Karpas-422 (cell line): ENCODE measurements at regions not wholly inside any gene's neighbourhood (a gene's known extent, or its start where the extent isn't known, plus 50 kb on each side); places are given as distances from the start of the nearest gene placed in this dataset.

Source experiments
- DNase-seq: peaks from one replicate; pipeline ENCODE4 v3.0.0-alpha.2; 2015
- H2AFZ ChIP-seq: fragments of 200-600 bp; sonication (generic); 2 replicates; pipeline ENCODE4 v1.6.1; 2014; ENCODE audit warnings: antibody characterized with exemption, low read length, mixed read lengths
- H3K27ac ChIP-seq: fragments of 200-600 bp; sonication (generic); 2 replicates; pipeline ENCODE4 v1.5.1; 2014; ENCODE audit warnings: mild to moderate bottlenecking, low read length, moderate library complexity
- H3K27me3 ChIP-seq: fragments of 200-600 bp; sonication (generic); 2 replicates; pipeline ENCODE4 v1.6.1; 2014; ENCODE audit warnings: low read length, mixed read lengths
- H3K36me3 ChIP-seq: fragments of 200-600 bp; sonication (generic); 2 replicates; pipeline ENCODE4 v1.6.1; 2014; ENCODE audit warnings: low read length, mixed read lengths; ENCODE audit not compliant: insufficient read depth
- H3K4me1 ChIP-seq: fragments of 200-600 bp; sonication (generic); 2 replicates; pipeline ENCODE4 v1.6.1; 2014; ENCODE audit warnings: mild to moderate bottlenecking, low read length, mixed read lengths
- H3K4me2 ChIP-seq: fragments of 200-600 bp; sonication (generic); 2 replicates; pipeline ENCODE4 v1.6.1; 2014; ENCODE audit warnings: low read length, low read depth, mild to moderate bottlenecking; ENCODE audit not compliant: poor library complexity, severe bottlenecking
- H3K4me3 ChIP-seq: fragments of 200-600 bp; sonication (generic); 2 replicates; pipeline ENCODE4 v1.5.1; 2014; ENCODE audit warnings: mild to moderate bottlenecking, antibody characterized with exemption, low read length, mixed read lengths
- H3K79me2 ChIP-seq: fragments of 200-600 bp; sonication (generic); 2 replicates; pipeline ENCODE4 v1.6.1; 2014; ENCODE audit warnings: mild to moderate bottlenecking, low read length, mixed read lengths
- H3K9ac ChIP-seq: fragments of 200-600 bp; sonication (generic); 2 replicates; pipeline ENCODE4 v1.6.0; 2014; ENCODE audit warnings: low read length
- H3K9me2 ChIP-seq: fragments of 200-600 bp; sonication (generic), shearing (Covaris generic); replicated peaks from 2 replicates; pipeline ENCODE4 v1.6.0; 2014; ENCODE audit warnings: mild to moderate bottlenecking, low read length, moderate library complexity; ENCODE audit not compliant: insufficient read depth
- H3K9me3 ChIP-seq: fragments of 300-700, 200-600 bp; sonication (generic); 2 replicates; pipeline ENCODE4 v1.6.1; 2014; ENCODE audit warnings: low read length, mixed read lengths
- H4K20me1 ChIP-seq: fragments of 200-600 bp; sonication (generic); 2 replicates; pipeline ENCODE4 v1.6.1; 2014; ENCODE audit warnings: mild to moderate bottlenecking, antibody characterized with exemption, low read length, low read depth; ENCODE audit not compliant: insufficient read depth

DNA sequence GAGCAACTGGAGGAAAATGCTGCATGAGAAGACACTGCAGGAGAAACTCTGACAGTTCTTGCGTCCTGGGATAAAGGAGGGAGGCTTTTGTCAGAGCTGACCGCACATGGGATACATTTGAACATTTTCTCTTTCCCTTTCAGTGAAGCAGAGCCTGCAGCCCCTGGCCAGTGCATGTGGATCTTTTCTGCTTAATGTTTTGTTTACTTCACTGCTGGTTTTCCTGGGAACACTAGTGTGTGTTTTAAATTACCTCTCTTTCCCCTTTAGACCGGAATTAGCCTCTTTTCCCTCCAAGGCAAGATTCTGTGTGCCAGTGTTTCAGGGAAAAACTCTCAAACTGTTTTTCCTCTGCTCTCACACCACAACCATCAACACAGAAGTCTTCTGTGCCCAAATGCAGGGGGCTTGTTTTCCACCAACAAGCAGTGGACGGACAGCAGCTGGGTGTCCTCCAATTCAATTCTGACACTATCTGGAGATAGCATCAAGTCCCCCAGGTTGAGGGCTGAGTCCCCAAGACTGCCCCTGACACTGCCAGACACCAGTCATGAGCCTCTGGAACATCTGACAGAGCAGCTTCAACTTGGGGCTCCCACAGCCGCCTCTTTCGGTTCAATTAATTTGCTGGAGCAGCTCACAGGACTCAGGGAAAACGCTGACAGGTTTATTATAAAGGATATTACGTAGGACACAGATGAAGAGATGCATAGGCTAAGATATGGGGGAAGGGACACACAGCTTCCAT is 136.2 kb downstream of the RHOU start:
- Histone ChIP-seq H3K4me3 (no peak overlapping the region), H4K20me1 (no peaks in the 10 kb centered on the region), H3K9ac (no peak overlapping the region), H3K9me3 (no peaks in the 10 kb centered on the region), H3K36me3 (no peaks in the 10 kb centered on the region), H3K4me2 (no peak overlapping the region), H3K4me1 (no peaks in the 10 kb centered on the region), H3K27me3 (no peaks in the 10 kb centered on the region), H3K79me2 (no peaks in the 10 kb centered on the region), H3K9me2 (no peaks in the 10 kb centered on the region), H3K27ac (no peak overlapping the region), H2AFZ (no peak overlapping the region)
- DNase-seq: no peak

DNA sequence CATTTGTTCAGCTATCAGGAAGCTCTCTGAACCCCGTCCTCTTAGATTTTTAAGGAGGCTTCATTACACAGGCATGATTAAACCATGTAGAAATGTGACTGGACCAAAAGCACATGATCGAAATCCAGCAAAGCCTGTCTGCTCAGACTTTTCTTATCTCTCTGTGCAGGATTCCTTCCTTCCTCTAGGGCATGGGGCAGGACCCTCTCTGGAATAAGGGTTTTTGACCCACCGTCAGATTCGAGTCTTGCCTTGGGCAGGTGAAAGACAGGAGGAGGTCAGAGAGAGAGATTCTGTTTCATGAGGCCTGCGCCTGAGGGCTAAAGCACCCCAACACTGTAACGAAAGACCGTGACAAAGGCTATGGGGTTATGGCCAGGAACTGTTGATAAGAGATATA is 136.8 kb downstream of the RHOU start:
- no peaks in the 10 kb centered on the region for H3K9me2 ChIP-seq
- no peak overlapping the region for H3K27ac ChIP-seq
- no peaks in the 10 kb centered on the region for H4K20me1 ChIP-seq
- no peak overlapping the region for H2AFZ ChIP-seq
- no peaks in the 10 kb centered on the region for H3K9me3 ChIP-seq
- H3K4me1 ChIP-seq: no peaks in the 10 kb centered on the region
- H3K4me3 ChIP-seq: no peak overlapping the region
- no peaks in the 10 kb centered on the region for H3K36me3 ChIP-seq
- DNase-seq: no peak
- no peak overlapping the region for H3K9ac ChIP-seq
- no peaks in the 10 kb centered on the region for H3K27me3 ChIP-seq
- no peak overlapping the region for H3K4me2 ChIP-seq
- no peaks in the 10 kb centered on the region for H3K79me2 ChIP-seq

- Histone ChIP-seq H3K27ac (no peak overlapping the region), H3K9ac (no peak overlapping the region), H3K9me2 (no peaks in the 10 kb centered on the region), H3K36me3 (no peaks in the 10 kb centered on the region), H4K20me1 (no peaks in the 10 kb centered on the region), H3K9me3 (no peaks in the 10 kb centered on the region), H3K4me1 (no peaks in the 10 kb centered on the region), H3K27me3 (no peaks in the 10 kb centered on the region), H3K4me2 (no peak overlapping the region), H3K79me2 (no peaks in the 10 kb centered on the region), H2AFZ (no peak overlapping the region), H3K4me3 (no peak overlapping the region)
- no peak for DNase-seq
Observed at GRCh38 chr1:228873709-228874108, 138.4 kb downstream of the RHOU start.

DNA sequence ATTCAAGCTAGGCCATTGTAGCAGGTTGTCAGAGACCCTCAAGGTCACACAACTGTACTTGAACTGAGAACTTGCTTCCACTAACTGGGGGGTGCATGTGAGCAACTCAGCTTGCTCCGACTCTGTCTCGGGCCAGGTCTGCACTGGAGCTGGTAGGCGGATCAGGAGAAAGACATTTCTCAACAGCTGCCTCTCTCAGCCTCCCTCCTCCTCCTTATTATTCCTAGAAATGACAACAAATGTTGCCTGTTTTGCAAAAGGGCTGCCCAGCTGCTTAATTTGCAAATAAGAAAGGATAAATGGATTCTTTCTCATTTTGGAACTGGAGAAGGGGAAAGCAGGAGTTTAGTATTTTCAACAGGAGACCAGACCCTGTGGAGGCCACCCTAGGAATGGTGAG is 140.5 kb downstream of the RHOU start:
- H2AFZ ChIP-seq: no peak overlapping the region
- H3K4me1 ChIP-seq: no peaks in the 10 kb centered on the region
- H3K9ac ChIP-seq: no peak overlapping the region
- H3K27me3 ChIP-seq: no peaks in the 10 kb centered on the region
- DNase-seq: no peak
- H3K4me3 ChIP-seq: no peak overlapping the region
- H3K36me3 ChIP-seq: no peaks in the 10 kb centered on the region
- no peaks in the 10 kb centered on the region for H4K20me1 ChIP-seq
- no peaks in the 10 kb centered on the region for H3K79me2 ChIP-seq
- H3K9me3 ChIP-seq: no peaks in the 10 kb centered on the region
- no peak overlapping the region for H3K27ac ChIP-seq
- H3K4me2 ChIP-seq: no peak overlapping the region
- no peaks in the 10 kb centered on the region for H3K9me2 ChIP-seq

DNA sequence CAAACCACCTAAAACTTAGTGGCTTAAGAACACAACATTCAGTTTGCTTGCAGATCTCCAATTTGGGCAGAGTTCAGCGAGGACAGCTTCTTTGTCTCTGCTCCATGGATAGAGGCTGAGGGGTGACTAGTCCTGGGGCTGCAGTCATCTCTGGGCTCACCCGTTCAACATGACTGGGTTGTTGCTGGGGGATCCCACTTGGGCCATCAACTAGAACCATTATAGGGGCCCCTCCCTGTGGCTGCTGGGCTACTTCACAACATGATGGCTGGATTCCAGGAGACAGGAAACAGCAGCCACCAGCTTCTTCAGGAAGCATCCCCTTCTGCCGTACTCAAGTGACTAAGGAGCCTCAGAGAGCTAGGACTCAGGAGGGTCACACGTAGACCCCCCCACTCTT is 140.9 kb downstream of the RHOU start:
- H2AFZ ChIP-seq: no peak overlapping the region
- DNase-seq: no peak
- no peaks in the 10 kb centered on the region for H4K20me1 ChIP-seq
- no peak overlapping the region for H3K4me3 ChIP-seq
- H3K9me3 ChIP-seq: no peaks in the 10 kb centered on the region
- no peak overlapping the region for H3K9ac ChIP-seq
- no peak overlapping the region for H3K4me2 ChIP-seq
- H3K36me3 ChIP-seq: no peaks in the 10 kb centered on the region
- H3K4me1 ChIP-seq: no peaks in the 10 kb centered on the region
- H3K27me3 ChIP-seq: no peaks in the 10 kb centered on the region
- H3K9me2 ChIP-seq: no peaks in the 10 kb centered on the region
- H3K79me2 ChIP-seq: no peaks in the 10 kb centered on the region
- no peak overlapping the region for H3K27ac ChIP-seq

DNA sequence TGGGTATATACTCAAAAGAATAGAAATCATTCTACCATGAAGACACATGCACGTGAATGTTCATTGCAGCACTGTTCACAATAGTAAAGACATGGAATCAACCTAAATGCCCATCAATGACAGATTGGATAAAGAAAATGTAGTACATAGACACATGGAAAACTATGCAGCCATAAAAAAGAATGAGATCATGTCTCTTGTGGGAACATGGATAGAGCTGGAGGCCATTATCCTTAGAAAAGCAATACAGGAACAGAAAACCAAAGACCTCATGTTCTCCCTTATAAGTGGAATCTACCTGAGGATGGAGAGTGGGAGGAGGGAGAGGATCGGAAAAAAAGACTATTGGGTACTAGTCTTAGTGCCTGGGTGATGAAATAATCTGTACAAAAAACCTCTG is 143.9 kb downstream of the RHOU start:
- no peak overlapping the region for H3K4me3 ChIP-seq
- no peaks in the 10 kb centered on the region for H3K9me3 ChIP-seq
- no peaks in the 10 kb centered on the region for H3K9me2 ChIP-seq
- no peak for DNase-seq
- no peak overlapping the region for H3K27ac ChIP-seq
- no peak overlapping the region for H3K4me2 ChIP-seq
- no peak overlapping the region for H2AFZ ChIP-seq
- H3K27me3 ChIP-seq: no peaks in the 10 kb centered on the region
- no peaks in the 10 kb centered on the region for H3K79me2 ChIP-seq
- no peaks in the 10 kb centered on the region for H4K20me1 ChIP-seq
- H3K4me1 ChIP-seq: peaks cover 9% of the 10 kb centered on the region
- H3K9ac ChIP-seq: no peak overlapping the region
- H3K36me3 ChIP-seq: no peaks in the 10 kb centered on the region

GRCh38 chr1:228882041-228882770 is 146.9 kb downstream of the RHOU start:
- H3K4me2 ChIP-seq: no peak overlapping the region
- DNase-seq: no peak

DNA sequence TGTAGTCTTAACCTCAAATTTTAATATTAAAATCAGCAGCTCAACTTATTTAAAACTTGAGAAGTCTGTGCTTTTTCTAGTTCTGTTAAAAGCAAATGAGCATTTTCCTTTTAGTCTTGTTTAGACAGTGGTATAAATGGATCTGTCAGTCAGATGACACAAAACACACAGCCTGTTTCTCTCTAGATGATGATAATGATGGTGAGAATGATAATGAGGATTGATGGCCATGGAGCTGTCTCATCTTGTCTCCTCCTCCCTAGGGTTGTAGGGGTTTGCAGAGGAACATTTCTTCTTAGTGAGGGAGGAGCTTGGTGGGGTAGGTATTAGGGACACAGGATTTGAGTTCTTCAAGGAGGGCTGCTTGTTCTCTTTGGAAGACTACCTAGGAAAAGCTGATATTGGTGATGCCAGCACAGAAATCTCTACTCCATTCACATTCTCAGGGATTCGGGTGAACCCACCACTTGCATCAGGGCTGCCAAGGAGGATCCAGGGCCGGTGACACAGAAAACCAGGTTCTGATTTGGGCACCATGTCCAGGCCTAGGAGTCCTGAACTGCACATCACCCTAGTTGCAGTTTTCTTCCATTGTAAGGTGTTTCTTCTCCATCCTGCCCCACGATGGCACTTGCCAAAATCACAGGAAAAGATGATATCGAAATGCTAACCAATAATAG is 147.6 kb downstream of the RHOU start:
- Histone ChIP-seq H3K27me3 (no peaks in the 10 kb centered on the region), H4K20me1 (no peaks in the 10 kb centered on the region), H3K9me3 (no peaks in the 10 kb centered on the region), H3K4me2 (no peak overlapping the region), H3K9ac (no peak overlapping the region), H3K4me1 (peaks cover 9% of the 10 kb centered on the region), H3K79me2 (no peaks in the 10 kb centered on the region), H3K9me2 (no peaks in the 10 kb centered on the region), H3K27ac (no peak overlapping the region), H3K4me3 (no peak overlapping the region), H3K36me3 (no peaks in the 10 kb centered on the region), H2AFZ (no peak overlapping the region)
- DNase-seq: no peak

More at GRCh38 chr1:228882041-228882770, 146.9 kb downstream of the RHOU start:
- no peak overlapping the region for H3K4me3 ChIP-seq
- no peak overlapping the region for H3K27ac ChIP-seq
- H3K4me1 ChIP-seq: peaks cover 9% of the 10 kb centered on the region
- no peaks in the 10 kb centered on the region for H4K20me1 ChIP-seq
- H3K36me3 ChIP-seq: no peaks in the 10 kb centered on the region
- no peak overlapping the region for H2AFZ ChIP-seq
- H3K27me3 ChIP-seq: no peaks in the 10 kb centered on the region
- H3K79me2 ChIP-seq: no peaks in the 10 kb centered on the region
- H3K9ac ChIP-seq: no peak overlapping the region
- no peaks in the 10 kb centered on the region for H3K9me2 ChIP-seq
- no peaks in the 10 kb centered on the region for H3K9me3 ChIP-seq
